ENCODE measurements at regions not wholly inside any gene's neighbourhood (a gene's known extent, or its start where the extent isn't known, plus 50 kb on each side); places are given as distances from the start of the nearest gene placed in this dataset.

- no peak for DNase-seq
These were observed 881.1 kb downstream of the EPHA7 start for GRCh38 chr6:92538275-92538674.

GRCh38 chr6:92534109-92534508, 885.2 kb downstream of the EPHA7 start:
- DNase-seq, result no peak

- DNase-seq, result no peak
These were observed 896.8 kb downstream of the EPHA7 start for GRCh38 chr6:92522589-92522988.

GRCh38 chr6:92521553-92521952, 897.8 kb downstream of the EPHA7 start:
- no peak for DNase-seq

GRCh38 chr6:92510137-92510536, 909.2 kb downstream of the EPHA7 start:
- no peak for DNase-seq

- DNase-seq, result no peak
These were observed 911.8 kb downstream of the EPHA7 start for GRCh38 chr6:92507552-92507951.

GRCh38 chr6:92504509-92504908, 914.9 kb downstream of the EPHA7 start:
- DNase-seq, result no peak

GRCh38 chr6:92497281-92497680, 922.1 kb downstream of the EPHA7 start:
- no peak for DNase-seq

GRCh38 chr6:92496527-92496926, 922.8 kb downstream of the EPHA7 start:
- no peak for DNase-seq

GRCh38 chr6:92495242-92495641, 924.1 kb downstream of the EPHA7 start:
- DNase-seq, result no peak

GRCh38 chr6:92485487-92485886, 933.9 kb downstream of the EPHA7 start:
- no peak for DNase-seq

GRCh38 chr6:92479831-92480230, 939.5 kb downstream of the EPHA7 start:
- no peak for DNase-seq

GRCh38 chr6:92473056-92473455, 946.3 kb downstream of the EPHA7 start:
- DNase-seq, result no peak

GRCh38 chr6:92469186-92469828, 950.1 kb downstream of the EPHA7 start:
- no peak for DNase-seq

GRCh38 chr6:92468066-92468465, 951.3 kb downstream of the EPHA7 start:
- no peak for DNase-seq

GRCh38 chr6:92460133-92460532, 959.2 kb downstream of the EPHA7 start:
- DNase-seq, result no peak

GRCh38 chr6:92459606-92460005, 959.8 kb downstream of the EPHA7 start:
- DNase-seq, result no peak

GRCh38 chr6:92446052-92446451, 973.3 kb downstream of the EPHA7 start:
- no peak for DNase-seq

GRCh38 chr6:92433911-92434310, 985.4 kb downstream of the EPHA7 start:
- DNase-seq, result no peak

- DNase-seq, result no peak
These were observed 987.9 kb downstream of the EPHA7 start for GRCh38 chr6:92431502-92431901.

GRCh38 chr6:92428448-92428847, 990.9 kb downstream of the EPHA7 start:
- DNase-seq, result no peak

- DNase-seq, result no peak
These were observed 991.9 kb downstream of the EPHA7 start for GRCh38 chr6:92427453-92427852.

GRCh38 chr6:92415656-92416055, 1003.7 kb downstream of the EPHA7 start:
- DNase-seq, result no peak

GRCh38 chr6:92408350-92408749, 1011.0 kb downstream of the EPHA7 start:
- DNase-seq, result no peak

Measured in anterior cingulate cortex (tissue), 58 donors.